LNCAP (cell line): ENCODE measurements at regions not wholly inside any gene's neighbourhood (a gene's known extent, or its start where the extent isn't known, plus 50 kb on each side); places are given as distances from the start of the nearest gene placed in this dataset.

Source experiments
- TF ChIP-seq, protein P1 (sequence below): fragments of 450-650 bp; IDR thresholded peaks from 2 replicates; pipeline ENCODE4 v1.5.1; 2017; ENCODE audit warnings: mild to moderate bottlenecking

GRCh38 chr21:21688889-21689288, 690.7 kb downstream of the NCAM2 start:
- TF ChIP-seq, protein P1, sequence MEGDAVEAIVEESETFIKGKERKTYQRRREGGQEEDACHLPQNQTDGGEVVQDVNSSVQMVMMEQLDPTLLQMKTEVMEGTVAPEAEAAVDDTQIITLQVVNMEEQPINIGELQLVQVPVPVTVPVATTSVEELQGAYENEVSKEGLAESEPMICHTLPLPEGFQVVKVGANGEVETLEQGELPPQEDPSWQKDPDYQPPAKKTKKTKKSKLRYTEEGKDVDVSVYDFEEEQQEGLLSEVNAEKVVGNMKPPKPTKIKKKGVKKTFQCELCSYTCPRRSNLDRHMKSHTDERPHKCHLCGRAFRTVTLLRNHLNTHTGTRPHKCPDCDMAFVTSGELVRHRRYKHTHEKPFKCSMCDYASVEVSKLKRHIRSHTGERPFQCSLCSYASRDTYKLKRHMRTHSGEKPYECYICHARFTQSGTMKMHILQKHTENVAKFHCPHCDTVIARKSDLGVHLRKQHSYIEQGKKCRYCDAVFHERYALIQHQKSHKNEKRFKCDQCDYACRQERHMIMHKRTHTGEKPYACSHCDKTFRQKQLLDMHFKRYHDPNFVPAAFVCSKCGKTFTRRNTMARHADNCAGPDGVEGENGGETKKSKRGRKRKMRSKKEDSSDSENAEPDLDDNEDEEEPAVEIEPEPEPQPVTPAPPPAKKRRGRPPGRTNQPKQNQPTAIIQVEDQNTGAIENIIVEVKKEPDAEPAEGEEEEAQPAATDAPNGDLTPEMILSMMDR: peak; percentile 38; the same call in 1 of the 2 replicates

DNA sequence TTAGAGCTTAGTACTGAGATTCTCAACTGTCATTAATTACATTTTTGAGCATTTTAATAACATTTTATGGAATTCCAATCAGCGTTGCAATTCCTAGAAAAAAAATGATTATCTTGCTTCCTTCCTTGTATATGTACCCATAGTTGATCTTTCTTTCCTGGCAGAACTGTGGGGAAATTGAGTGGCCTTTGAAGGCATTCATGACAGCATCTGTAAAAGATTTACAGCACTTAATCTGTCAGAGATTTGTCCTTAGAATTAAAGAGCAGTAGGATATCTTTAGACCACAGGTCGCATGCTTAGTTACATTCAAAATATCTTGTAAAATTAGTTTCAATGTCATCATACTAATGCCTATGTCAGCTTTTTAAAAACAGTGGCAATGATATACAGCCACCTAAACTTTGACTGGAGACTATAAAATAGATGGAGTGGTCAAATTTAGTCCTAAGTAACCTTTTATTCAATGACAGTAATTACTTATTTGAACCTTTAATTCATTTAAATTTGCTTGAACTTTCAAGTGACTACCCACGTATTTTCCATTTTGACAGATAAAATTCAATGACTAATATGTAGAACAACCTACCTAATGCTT, 692.0 kb downstream of the NCAM2 start:
- TF ChIP-seq, protein P1: no peak

- TF ChIP-seq, protein P1: no peak
Observed at GRCh38 chr21:21712748-21713520, 714.7 kb downstream of the NCAM2 start.

GRCh38 chr21:21713651-21714180, 715.5 kb downstream of the NCAM2 start:
- TF ChIP-seq, protein P1: no peak

- TF ChIP-seq, protein P1: no peak
Observed at GRCh38 chr21:21714426-21714825, 716.2 kb downstream of the NCAM2 start.

GRCh38 chr21:21715266-21715969, 717.2 kb downstream of the NCAM2 start:
- TF ChIP-seq, protein P1: no peak

DNA sequence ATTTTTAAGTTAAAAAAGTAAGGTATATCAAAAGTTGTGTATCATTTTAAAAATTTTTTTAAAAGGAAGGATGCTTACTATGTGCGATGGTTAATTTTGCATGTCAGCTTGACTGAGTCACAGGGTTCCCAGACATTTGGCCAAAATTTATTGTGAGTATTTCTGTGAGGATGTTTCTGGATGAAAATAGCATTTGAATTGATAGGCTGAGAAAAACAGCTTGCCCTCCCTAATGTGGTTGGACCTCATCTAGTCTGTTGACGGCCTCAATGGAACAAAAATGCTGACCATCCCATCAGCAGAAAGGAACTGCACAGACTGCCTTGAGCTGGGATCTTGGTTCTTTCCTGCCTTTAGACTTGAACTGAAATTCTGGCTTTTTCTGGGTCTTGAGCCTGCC, 724.5 kb downstream of the NCAM2 start:
- TF ChIP-seq, protein P1: no peak
